Panc1 (cell line): ENCODE measurements at regions not wholly inside any gene's neighbourhood (a gene's known extent, or its start where the extent isn't known, plus 50 kb on each side); places are given as distances from the start of the nearest gene placed in this dataset.

Experiments
- CTCF ChIP-seq: fragments of 450-650 bp; IDR thresholded peaks from 2 replicates; pipeline ENCODE4 v1.5.1; 2017; ENCODE audit warnings: mild to moderate bottlenecking
- POLR2AphosphoS5 ChIP-seq: IDR thresholded peaks from 2 replicates; pipeline ENCODE4 v1.6.1; 2012; ENCODE audit warnings: mild to moderate bottlenecking, low read depth, low read length, moderate library complexity
- SIN3A ChIP-seq: IDR thresholded peaks from 2 replicates; pipeline ENCODE4 v1.6.1; 2012; ENCODE audit warnings: low read depth, mild to moderate bottlenecking, low read length, moderate library complexity, borderline replicate concordance; ENCODE audit not compliant: insufficient read depth

- no peak for TF ChIP-seq CTCF
- TF ChIP-seq POLR2AphosphoS5: no peak
- TF ChIP-seq SIN3A: no peak
These were observed 339.4 kb downstream of the CHSY3 start for GRCh38 chr5:130243641-130244040.
